HG03521 (cell line): ENCODE measurements at regions not wholly inside any gene's neighbourhood (a gene's known extent, or its start where the extent isn't known, plus 50 kb on each side); places are given as distances from the start of the nearest gene placed in this dataset.

ENCODE experiments used
- ATAC-seq: cut with Tn5 transposase; IDR thresholded peaks from one replicate; pipeline ENCODE4 v1.9.1; 2021; ENCODE audit warnings: mild to moderate bottlenecking, moderate library complexity; ENCODE audit not compliant: unreplicated experiment

DNA sequence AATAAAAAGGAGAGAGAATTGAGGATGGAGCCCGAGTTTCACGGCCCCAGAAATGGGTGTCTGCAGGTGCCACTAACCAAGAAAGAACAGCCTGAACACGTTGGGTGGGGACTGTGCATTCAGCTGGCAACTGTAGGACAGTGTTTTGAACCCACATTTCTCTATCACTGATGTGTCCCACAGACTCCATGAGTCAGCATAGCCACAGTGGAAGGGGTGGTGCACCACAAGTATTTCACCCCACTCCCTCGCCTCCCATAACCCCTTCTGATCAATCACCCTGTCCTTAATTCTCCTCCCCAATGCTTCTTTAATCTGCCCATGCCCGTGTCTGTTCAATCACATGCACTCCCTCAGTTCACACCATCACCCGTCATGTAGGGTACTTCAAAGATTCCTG, 291.5 kb downstream of the ZNF516 start:
- no peak for ATAC-seq

DNA sequence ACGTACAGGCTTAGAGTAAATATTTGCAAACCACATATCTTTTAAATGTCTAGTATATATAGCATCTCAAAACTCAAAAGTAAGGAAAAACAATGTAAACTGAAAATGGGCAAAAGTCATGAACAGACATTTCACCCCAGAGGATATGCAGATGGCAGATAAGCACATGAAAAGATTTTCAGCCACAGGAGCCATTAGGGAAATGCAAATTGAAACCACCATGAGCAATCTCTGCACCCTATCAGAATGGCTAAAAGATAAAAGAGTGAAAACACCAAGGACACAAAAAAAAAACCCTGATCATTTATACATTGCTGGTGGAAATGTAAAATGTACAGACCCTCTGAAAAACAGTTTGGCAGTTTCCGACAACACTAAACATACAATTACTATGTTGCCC, 292.7 kb downstream of the ZNF516 start:
- ATAC-seq, result no peak

- no peak for ATAC-seq
Measured at GRCh38 chr18:76195601-76196000, 299.4 kb downstream of the ZNF516 start.

DNA sequence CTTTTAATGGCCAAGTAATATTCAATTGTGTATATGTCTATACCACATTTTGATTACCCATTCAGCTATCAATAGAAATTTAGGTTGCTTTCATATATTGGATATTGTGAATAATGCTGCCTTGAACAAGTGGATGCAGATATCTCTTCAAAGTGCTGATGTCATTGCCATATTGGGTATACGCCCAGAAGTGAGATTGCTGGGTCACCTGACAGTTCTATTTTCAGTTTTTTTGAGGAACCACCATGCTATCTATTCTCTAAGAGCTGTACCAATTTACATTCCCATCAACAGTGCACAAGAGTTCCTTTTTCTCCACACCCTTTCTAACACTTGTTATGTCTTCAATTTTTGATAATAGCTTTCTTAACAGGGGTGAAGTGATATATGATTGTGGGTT, 306.9 kb downstream of the ZNF516 start:
- ATAC-seq, result no peak

DNA sequence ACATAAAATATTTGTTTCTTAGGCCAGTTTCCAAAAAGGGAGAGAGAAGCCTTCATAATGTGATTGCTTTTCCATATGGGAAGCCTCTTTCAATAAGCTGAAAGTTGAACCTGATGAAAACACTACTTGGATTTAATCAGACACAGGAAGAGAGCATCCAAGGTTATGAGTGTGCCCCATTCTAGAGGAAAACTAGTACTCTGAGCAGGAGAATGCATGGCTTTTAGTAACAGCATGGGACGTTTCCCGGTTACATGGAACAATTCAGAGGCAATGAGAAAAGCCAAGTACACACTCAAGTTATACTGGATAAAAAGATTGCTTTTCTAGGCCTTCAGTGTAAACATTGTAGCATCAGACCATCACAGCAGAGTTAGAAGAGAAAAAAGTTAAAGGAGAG, 315.8 kb downstream of the ZNF516 start:
- ATAC-seq, result no peak

- ATAC-seq, result no peak
Measured at GRCh38 chr18:76177160-76177559, 317.9 kb downstream of the ZNF516 start.

DNA sequence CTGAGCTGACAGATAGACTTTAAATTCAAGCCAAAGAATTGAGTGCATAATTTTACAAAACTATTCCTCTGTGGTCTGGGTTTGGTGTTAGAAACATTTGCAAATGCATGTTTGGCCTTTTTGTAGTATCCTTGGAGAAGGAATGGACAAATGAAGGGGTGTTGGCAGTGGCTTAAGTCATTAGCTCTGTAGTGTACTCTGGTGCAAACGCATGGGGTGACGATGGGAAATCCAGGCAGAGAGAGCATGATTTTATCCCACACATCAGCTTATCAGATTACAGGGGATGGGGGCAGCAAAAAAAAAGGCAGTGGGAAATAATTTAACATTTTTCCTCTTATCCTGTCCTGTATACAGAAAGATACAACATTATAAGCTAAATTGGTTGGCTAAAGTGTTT, 320.6 kb downstream of the ZNF516 start:
- no peak for ATAC-seq

GRCh38 chr18:76169733-76170132, 325.3 kb downstream of the ZNF516 start:
- no peak for ATAC-seq

GRCh38 chr18:76167845-76168621, 327.0 kb downstream of the ZNF516 start:
- ATAC-seq, result no peak

DNA sequence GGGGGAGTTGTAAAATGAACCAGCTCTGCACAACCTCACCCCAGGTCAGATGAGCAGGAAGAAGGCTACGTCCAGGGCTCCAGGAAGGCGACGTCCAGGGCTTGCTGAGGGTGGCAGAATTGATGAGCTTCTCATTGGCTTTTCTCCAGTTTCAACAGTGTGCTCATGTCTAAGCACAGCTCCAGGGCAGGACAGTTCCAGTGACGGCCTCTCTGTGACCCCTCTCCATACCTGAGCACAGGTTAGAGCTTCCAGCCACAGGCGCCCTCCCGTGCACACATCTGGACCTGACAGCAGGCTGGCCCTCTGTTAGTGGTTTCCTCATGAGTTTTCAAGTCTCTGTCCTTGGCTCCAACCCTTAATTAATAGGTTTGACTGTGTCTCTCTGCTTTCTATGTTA, 327.6 kb downstream of the ZNF516 start:
- ATAC-seq, result no peak

DNA sequence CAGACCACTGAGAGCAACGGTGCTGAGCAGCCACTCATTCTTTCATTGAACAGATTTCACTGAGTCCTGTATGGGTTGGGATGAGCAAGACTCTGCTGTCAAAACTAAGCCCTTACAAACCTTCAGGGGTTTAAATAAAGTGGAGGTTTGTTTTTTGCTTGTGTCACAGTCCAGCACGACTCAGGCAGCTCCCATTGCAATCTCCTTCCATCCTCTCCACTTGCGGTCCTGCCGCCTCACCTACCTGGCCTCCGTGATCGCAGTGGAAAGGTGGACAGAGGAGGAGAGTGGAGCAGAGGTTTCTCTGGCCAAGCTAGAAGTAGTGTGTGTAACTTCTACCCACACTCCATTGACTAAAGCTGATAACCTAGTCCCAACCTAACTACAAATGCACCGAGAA, 332.2 kb downstream of the ZNF516 start:
- no peak for ATAC-seq

DNA sequence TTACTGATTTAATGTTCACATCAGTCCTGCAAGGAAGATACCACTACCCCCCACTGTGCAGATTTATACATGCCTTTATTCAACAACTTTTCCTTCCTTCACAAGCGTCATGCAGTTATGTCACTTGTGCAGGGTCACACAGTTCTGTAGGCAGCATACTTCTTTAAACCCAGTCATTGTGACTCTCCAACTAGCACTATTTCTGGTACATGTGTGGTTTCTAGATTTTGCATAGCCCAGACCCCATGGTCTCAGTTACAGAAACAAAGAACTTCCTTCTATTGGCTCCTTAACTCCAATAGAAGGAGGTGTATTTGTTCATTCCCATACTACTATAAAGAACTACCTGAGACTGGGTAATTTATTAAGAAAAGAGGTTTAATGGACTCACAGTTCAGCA, 333.1 kb downstream of the ZNF516 start:
- ATAC-seq, result no peak

- no peak for ATAC-seq
Measured at GRCh38 chr18:76153691-76154090, 341.4 kb downstream of the ZNF516 start.

DNA sequence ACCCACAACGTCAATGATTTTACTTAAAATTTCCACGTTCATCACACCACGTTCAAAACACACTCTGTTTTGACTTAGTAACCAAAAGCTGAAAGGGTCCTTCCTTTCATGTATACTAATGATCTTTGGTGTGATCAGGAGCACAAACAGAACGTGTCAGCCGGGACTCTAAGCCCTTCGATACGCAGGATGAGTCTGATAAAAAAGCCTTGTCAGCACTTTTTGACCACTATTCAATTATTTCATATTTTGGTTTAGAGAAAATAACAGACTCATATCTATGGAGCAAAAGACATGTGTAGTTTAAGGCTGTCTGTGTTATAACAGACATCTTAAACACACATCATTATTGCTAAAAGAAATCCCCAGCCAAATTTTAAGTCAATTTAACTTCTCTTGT, 345.3 kb downstream of the ZNF516 start:
- ATAC-seq, result no peak

GRCh38 chr18:76149284-76149683, 345.8 kb downstream of the ZNF516 start:
- ATAC-seq, result no peak

GRCh38 chr18:76145521-76146376, 349.3 kb downstream of the ZNF516 start:
- no peak for ATAC-seq

DNA sequence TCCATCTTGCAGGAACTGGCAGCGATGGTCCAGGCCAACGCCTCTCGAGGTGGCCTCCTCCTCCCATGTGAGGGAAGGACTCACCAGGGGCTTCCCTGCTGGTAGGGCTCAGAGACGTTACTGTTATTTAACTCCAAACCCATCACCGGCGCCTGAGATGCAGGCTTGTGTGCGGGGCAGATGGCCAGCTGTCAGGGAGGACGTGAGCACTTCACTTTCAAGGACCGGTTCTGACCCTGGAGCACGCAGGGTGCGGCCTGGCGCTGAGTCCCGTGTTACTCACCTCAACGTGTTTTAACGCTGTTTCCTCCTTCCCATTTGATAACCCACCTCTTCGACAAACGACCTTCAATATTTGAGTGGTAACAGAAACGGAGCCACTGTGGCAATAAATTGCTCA, 350.2 kb downstream of the ZNF516 start:
- no peak for ATAC-seq

- no peak for ATAC-seq
Measured at GRCh38 chr18:76142611-76143010, 352.4 kb downstream of the ZNF516 start.

- ATAC-seq, result no peak
Measured at GRCh38 chr18:76139844-76140243, 355.2 kb downstream of the ZNF516 start.

DNA sequence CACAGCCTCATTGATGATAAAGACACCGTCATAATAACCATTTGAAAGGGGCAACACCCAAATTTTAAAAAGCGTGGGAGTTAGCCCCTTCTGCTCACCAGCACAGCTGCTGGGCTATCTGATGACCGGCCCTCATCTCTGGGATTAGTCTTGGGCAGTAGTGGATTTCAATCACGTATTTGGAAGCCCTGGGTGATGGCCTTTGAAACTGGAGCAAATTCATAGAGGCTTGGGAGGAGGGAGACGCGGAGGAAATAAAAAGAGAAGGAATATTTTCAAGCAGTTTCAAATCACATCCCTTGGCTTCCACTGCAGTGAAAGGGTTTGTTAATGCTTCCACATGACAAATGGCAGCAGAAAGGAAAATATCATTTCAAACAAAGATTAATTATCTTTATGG, 357.8 kb downstream of the ZNF516 start:
- no peak for ATAC-seq

- no peak for ATAC-seq
Measured at GRCh38 chr18:76136701-76137100, 358.3 kb downstream of the ZNF516 start.

DNA sequence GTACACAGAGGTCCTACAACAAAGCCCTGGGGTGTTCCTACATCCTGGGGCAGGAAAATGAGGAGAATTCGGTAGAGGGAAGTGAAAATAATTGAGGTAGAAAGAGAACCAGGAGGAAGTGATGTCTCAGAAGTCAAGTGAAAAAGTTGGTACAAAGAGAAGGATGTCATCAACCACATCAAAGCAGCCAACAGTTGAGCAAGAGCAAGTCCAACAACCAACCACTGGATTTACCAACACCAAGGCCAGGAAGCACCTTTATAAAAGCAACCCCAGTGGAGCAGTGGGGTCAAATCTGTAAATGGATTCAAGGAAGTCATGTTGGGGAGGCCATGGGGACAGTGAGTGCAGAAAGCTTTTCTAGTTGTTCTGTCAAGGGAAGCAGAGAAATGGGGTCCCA, 360.4 kb downstream of the ZNF516 start:
- ATAC-seq, result no peak
